T-helper 2 cell treated with Interferon-gamma antibody and Interleukin-4, amounts not matched to agents 5 μg/mL and 100 μg/mL, for 36 hours (primary cell): ENCODE measurements at regions not wholly inside any gene's neighbourhood (a gene's known extent, or its start where the extent isn't known, plus 50 kb on each side); places are given as distances from the start of the nearest gene placed in this dataset.
A peak's percentile ranks its signal among the peaks of the same experiment; 100 is the strongest.

ENCODE experiments used
- DNase-seq: peaks from one replicate; pipeline ENCODE4 v3.0.0; 2021; ENCODE audit warnings: low spot score
- H3K27ac Mint-ChIP-seq: one replicate; pipeline ENCODE4 v1.8.0; 2021; ENCODE audit warnings: mild to moderate bottlenecking, mixed read lengths
- H3K27me3 Mint-ChIP-seq: one replicate; pipeline ENCODE4 v1.8.0; 2021; ENCODE audit warnings: low read depth, mixed read lengths
- H3K36me3 Mint-ChIP-seq: one replicate; pipeline ENCODE4 v1.8.0; 2021; ENCODE audit warnings: low read depth, mixed read lengths
- H3K4me1 Mint-ChIP-seq: one replicate; pipeline ENCODE4 v1.8.0; 2021; ENCODE audit warnings: low read depth, mixed read lengths
- H3K4me3 Mint-ChIP-seq: one replicate; pipeline ENCODE4 v1.8.0; 2022; ENCODE audit warnings: mild to moderate bottlenecking, moderate library complexity, mixed read lengths
- H3K9me3 Mint-ChIP-seq: one replicate; pipeline ENCODE4 v1.8.0; 2021; ENCODE audit warnings: mixed read lengths

GRCh38 chr2:215684448-215685237 is 248.8 kb upstream of the FN1 start:
- Mint-ChIP-seq H3K9me3 (peaks cover 17% of the 10 kb centered on the region), H3K27ac (no peak overlapping the region), H3K4me3 (no peak overlapping the region), H3K36me3 (peaks cover 3% of the 10 kb centered on the region), H3K4me1 (peaks cover 19% of the 10 kb centered on the region), H3K27me3 (no peaks in the 10 kb centered on the region)
- DNase-seq = no peak

DNA sequence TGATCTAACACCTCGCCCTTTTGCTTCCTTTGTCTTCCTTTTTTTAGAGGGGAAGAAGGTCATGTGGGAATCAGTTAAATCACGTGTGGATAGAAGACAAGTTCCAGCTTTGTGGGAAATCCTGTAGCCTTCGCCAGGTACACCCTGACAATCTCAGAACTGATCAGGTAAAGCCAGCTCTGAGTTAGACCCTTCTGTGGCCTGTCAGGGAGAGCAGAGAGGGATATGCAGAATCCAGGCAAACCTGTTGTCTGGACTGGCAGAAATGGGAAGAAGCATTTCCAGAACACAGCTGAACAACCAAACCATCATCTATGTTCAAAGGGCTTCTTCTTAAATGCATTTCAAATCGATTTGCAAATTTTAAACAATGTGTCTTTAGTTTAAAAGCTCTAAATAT is 247.4 kb upstream of the FN1 start:
- peaks cover 19% of the 10 kb centered on the region for H3K4me1 Mint-ChIP-seq
- H3K4me3 Mint-ChIP-seq = no peak overlapping the region
- peaks cover 17% of the 10 kb centered on the region for H3K9me3 Mint-ChIP-seq
- H3K36me3 Mint-ChIP-seq = peaks cover 3% of the 10 kb centered on the region
- no peak for DNase-seq
- no peak overlapping the region for H3K27ac Mint-ChIP-seq
- H3K27me3 Mint-ChIP-seq = no peaks in the 10 kb centered on the region

- Mint-ChIP-seq H3K36me3 (peaks cover 3% of the 10 kb centered on the region), H3K4me3 (peak overlapping the region; percentile 69), H3K4me1 (peaks cover 21% of the 10 kb centered on the region), H3K27ac (peak overlapping the region; percentile 47), H3K9me3 (peaks cover 17% of the 10 kb centered on the region), H3K27me3 (no peaks in the 10 kb centered on the region)
- no peak for DNase-seq
Measured at GRCh38 chr2:215681799-215682596, 246.1 kb upstream of the FN1 start.

DNA sequence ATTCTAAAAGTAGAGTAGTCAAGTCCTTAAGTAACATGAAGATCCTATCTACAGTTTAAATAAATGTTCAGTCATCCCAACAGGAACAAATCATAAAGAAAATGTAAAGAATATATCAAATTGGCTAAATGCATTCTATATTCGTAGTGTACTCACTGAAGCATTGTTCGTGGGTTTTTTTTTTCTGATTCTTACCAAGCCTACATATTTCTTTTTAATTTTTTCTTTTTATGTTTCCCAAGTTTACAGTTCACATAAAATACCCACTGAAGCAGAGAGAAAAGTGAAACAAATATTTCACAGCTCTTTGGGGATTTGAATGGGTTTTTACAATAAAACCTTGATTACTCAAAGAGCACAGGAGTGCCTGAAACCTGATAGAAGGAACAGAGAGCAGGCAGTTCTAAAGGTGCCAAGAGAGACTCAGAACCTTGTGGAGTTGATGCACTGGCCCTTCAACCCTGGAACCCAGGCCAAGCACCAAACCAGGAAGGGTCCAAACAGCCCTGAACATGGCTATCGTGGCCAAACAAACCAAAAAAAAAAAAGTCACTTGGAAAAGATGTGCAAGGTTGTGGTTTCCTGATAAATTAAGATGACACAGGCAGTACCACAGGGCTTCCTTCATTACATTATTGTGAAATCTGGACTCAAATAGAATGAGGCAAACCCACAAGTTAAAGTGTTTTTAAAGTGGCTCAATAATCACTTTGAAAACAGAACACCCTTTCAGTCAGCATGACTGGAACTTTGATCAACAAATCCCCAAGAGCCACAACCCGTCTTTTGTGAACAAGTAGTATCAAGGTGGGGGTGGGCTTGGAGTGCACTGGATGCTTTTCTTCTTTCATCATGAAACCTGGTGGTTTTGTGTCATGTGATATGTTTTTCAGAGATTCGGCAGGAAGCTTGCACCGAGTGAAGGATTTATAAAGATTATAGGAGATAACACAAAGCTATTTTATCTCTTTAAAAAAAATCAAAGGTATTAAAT is 245.0 kb upstream of the FN1 start:
- peak overlapping the region; percentile 69 for H3K4me3 Mint-ChIP-seq

DNA sequence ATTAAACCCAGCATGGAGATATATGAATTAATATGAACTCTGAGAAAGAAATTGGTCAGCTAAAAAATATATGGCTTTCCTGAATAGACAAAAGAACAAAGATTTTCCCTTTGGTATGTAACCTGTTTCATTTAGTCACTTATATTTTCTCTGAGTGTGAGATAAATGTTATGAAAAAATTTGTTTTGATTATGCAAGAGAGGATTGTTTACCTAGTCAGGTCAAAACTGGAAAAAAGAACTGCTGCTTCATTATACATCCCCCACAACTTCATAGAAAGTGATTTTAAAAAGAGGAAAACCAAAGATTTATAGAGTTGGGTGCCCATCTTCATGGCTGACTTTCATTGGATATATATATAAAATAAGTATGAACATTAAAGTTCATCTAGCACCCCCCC is 242.2 kb upstream of the FN1 start:
- H3K4me3 Mint-ChIP-seq = no peak overlapping the region
- DNase-seq = no peak
- H3K9me3 Mint-ChIP-seq = no peaks in the 10 kb centered on the region
- H3K27ac Mint-ChIP-seq = no peak overlapping the region
- no peaks in the 10 kb centered on the region for H3K36me3 Mint-ChIP-seq
- no peaks in the 10 kb centered on the region for H3K27me3 Mint-ChIP-seq
- peaks cover 22% of the 10 kb centered on the region for H3K4me1 Mint-ChIP-seq

More for the DNA sequence above, 245.0 kb upstream of the FN1 start:
- H3K27me3 Mint-ChIP-seq = no peaks in the 10 kb centered on the region
- peaks cover 23% of the 10 kb centered on the region for H3K4me1 Mint-ChIP-seq
- H3K36me3 Mint-ChIP-seq = peaks cover 3% of the 10 kb centered on the region
- H3K9me3 Mint-ChIP-seq = peaks cover 17% of the 10 kb centered on the region
- DNase-seq = peak; percentile 58
- peak overlapping the region; percentile 90 for H3K27ac Mint-ChIP-seq

DNA sequence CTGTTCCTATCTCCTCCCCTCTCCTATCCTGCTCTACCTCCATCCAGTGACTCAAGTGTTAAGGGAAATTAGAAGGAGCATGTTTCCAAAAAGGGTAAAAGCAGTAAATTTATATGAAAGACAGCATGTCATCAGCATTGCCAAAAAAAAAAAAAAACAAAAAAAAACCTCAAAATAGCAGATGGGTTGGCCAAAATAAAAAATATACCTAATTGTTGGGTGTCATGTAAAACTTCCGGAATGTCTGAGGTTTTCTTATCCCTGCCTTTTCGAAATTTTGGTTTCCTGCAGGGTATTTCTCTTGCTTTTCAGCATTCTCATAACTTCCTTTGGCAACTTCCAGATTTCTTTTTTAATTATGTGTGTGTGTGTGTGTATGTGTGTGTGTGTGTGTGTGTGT is 241.6 kb upstream of the FN1 start:
- Mint-ChIP-seq H3K4me1 (peaks cover 22% of the 10 kb centered on the region), H3K4me3 (no peak overlapping the region), H3K9me3 (no peaks in the 10 kb centered on the region), H3K27me3 (no peaks in the 10 kb centered on the region), H3K36me3 (no peaks in the 10 kb centered on the region), H3K27ac (no peak overlapping the region)
- DNase-seq = no peak

- no peaks in the 10 kb centered on the region for H3K9me3 Mint-ChIP-seq
- H3K27ac Mint-ChIP-seq = no peak overlapping the region
- H3K36me3 Mint-ChIP-seq = no peaks in the 10 kb centered on the region
- no peak overlapping the region for H3K4me3 Mint-ChIP-seq
- H3K4me1 Mint-ChIP-seq = peaks cover 2% of the 10 kb centered on the region
- DNase-seq = no peak
- H3K27me3 Mint-ChIP-seq = no peaks in the 10 kb centered on the region
Measured at GRCh38 chr2:215672406-215672805, 236.5 kb upstream of the FN1 start.

GRCh38 chr2:215671691-215672090 is 235.8 kb upstream of the FN1 start:
- Mint-ChIP-seq H3K27ac (no peak overlapping the region), H3K27me3 (no peaks in the 10 kb centered on the region), H3K36me3 (no peaks in the 10 kb centered on the region), H3K9me3 (no peaks in the 10 kb centered on the region), H3K4me1 (peaks cover 2% of the 10 kb centered on the region), H3K4me3 (no peak overlapping the region)
- no peak for DNase-seq

- no peak for DNase-seq
- Mint-ChIP-seq H3K9me3 (no peaks in the 10 kb centered on the region), H3K36me3 (no peaks in the 10 kb centered on the region), H3K27ac (no peak overlapping the region), H3K4me3 (no peak overlapping the region), H3K27me3 (no peaks in the 10 kb centered on the region), H3K4me1 (peaks cover under 1% of the 10 kb centered on the region)
Measured at GRCh38 chr2:215671244-215671643, 235.4 kb upstream of the FN1 start.

DNA sequence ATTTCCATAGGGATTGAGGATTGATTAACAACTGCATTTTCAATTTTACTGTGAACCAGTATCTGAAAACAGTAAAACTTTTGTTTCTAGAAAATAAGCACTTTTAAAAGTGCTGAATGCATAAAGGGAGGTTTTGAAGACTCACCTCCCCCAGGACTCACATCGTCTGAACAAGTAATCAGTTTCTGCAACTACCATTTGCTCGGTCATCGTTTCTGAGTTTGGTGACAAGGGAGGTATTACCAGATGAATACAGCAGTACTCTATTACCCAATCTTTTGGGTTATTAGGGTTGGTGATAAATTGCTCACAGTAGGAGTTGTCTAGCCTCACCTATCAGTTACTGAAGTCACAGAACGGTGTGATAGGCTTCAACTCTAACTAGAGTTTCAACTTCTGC is 234.5 kb upstream of the FN1 start:
- H3K27ac Mint-ChIP-seq = no peak overlapping the region
- H3K4me3 Mint-ChIP-seq = no peak overlapping the region
- no peaks in the 10 kb centered on the region for H3K9me3 Mint-ChIP-seq
- no peaks in the 10 kb centered on the region for H3K4me1 Mint-ChIP-seq
- no peaks in the 10 kb centered on the region for H3K36me3 Mint-ChIP-seq
- H3K27me3 Mint-ChIP-seq = no peaks in the 10 kb centered on the region
- no peak for DNase-seq

DNA sequence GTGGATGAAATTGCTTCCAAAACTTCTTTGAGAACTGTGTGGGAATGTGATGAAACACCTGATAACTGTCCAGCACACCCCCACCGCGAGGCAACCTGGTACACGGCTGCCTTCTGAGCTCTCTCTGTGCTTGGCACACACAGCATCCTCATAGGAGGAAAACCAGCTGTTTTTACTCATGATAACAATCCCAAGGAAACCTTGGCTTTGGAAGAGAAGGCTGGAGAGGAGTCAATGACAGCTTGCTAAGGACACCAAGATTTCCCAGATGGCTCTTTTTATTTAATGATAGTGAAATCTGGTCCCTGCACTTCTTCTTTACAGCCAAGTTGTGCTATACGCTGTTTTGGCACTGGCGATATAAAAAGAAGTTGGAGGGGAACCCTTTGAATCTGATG is 232.5 kb upstream of the FN1 start:
- H3K36me3 Mint-ChIP-seq = no peaks in the 10 kb centered on the region
- no peaks in the 10 kb centered on the region for H3K9me3 Mint-ChIP-seq
- DNase-seq = no peak
- H3K4me3 Mint-ChIP-seq = no peak overlapping the region
- H3K4me1 Mint-ChIP-seq = peaks cover 4% of the 10 kb centered on the region
- H3K27me3 Mint-ChIP-seq = no peaks in the 10 kb centered on the region
- H3K27ac Mint-ChIP-seq = no peak overlapping the region

DNA sequence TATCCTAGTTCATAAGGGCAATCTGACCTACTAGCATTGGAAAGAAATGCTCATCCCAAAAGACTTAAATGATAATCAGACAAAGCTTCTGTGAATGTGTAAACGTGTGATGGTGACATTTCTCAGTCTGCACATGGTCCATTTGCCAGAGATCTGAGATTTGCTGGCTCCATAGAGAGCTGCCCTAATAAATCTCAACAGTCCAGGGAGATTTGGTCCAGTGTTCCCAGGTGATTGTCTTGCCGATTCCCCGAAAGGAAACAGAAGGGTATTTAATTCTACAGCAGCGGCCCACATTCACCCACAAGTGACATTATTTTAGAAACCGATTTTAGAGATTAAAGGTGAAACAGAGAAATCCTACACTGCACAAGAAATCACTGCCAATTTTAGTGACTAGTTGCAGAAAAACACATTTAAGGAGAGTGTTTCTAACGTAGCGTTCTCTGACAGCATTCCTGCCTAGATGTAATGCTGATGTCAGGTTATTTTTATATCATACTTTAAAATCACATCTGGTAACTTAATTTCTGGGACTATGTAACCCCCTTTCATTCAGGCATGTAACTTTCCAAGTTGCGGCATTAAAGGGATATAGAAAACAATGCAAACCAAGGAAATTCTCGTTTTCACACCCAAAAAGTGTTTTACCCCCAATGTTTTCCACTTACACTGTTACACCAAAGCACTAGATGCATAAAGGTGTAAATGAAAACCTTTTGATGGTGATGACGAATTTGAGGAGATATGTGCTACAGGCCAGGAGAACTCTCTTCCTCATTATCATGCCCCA is 231.9 kb upstream of the FN1 start:
- DNase-seq = no peak
- H3K27ac Mint-ChIP-seq = no peak overlapping the region
- no peaks in the 10 kb centered on the region for H3K36me3 Mint-ChIP-seq
- H3K4me3 Mint-ChIP-seq = no peak overlapping the region
- H3K27me3 Mint-ChIP-seq = no peaks in the 10 kb centered on the region
- no peaks in the 10 kb centered on the region for H3K9me3 Mint-ChIP-seq
- H3K4me1 Mint-ChIP-seq = peaks cover 4% of the 10 kb centered on the region

- Mint-ChIP-seq H3K9me3 (no peaks in the 10 kb centered on the region), H3K36me3 (no peaks in the 10 kb centered on the region), H3K27me3 (no peaks in the 10 kb centered on the region), H3K4me3 (no peak overlapping the region), H3K4me1 (peaks cover 4% of the 10 kb centered on the region), H3K27ac (no peak overlapping the region)
- peak; percentile 7 for DNase-seq
Measured at GRCh38 chr2:215664847-215665525, 229.1 kb upstream of the FN1 start.
